Lower leg skin (tissue), 3 donors: ENCODE measurements at regions not wholly inside any gene's neighbourhood (a gene's known extent, or its start where the extent isn't known, plus 50 kb on each side); places are given as distances from the start of the nearest gene placed in this dataset.

ENCODE experiments used
- POLR2A ChIP-seq, 2 donors: fragments of 450-650 bp; IDR thresholded peaks; one replicate each; pipeline ENCODE4 v1.6.1; 2016 to 2017; ENCODE audit warnings: antibody characterized with exemption in 2 of 2, mild to moderate bottlenecking in 1 of 2, moderate library complexity in 1 of 2
- TF ChIP-seq, protein P1 (sequence below), 3 donors: fragments of 450-650 bp; IDR thresholded peaks; one replicate each; pipeline ENCODE4 v1.5.1; 2016; ENCODE audit warnings: antibody characterized with exemption in 3 of 3, mild to moderate bottlenecking in 3 of 3, moderate library complexity in 2 of 3

DNA sequence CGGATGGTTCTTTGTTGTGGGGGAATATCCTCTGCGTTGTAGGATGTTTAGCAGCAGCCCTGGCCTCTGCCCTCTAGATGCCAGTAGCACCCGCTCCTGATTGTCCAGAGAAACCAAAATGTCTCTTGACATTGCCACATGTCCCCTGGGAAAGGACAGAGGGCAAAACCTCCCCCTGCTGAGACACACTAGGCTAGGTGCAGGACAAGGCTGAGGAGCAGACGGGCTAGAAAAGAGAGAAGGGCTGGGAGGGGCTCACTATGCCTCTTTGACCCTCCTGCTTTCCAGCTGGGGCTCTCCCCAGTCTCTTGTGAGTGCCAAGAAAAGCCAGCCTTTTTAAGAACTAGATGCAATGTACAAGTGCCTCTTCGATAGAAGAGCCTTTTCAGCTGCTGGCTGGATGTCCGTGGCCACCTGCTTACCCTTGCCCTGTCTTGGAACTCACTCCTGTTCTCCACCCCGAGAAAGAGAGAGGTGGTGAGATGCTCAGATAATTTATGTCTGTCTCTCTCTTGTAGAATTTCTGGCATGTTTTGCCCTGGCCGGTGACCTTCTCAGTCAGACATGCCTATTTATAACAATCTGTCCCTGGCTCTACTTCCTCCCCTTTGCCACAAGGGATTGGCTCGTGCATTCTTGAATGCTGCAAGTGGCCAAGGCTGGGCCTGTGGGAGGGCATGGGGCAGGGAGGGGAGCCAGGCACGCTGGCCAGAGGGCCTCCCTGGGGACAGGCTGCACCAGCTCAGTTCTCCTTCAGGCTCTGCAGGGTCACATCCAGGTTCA, 142.6 kb downstream of the RPLP1 start:
- TF ChIP-seq, protein P1, sequence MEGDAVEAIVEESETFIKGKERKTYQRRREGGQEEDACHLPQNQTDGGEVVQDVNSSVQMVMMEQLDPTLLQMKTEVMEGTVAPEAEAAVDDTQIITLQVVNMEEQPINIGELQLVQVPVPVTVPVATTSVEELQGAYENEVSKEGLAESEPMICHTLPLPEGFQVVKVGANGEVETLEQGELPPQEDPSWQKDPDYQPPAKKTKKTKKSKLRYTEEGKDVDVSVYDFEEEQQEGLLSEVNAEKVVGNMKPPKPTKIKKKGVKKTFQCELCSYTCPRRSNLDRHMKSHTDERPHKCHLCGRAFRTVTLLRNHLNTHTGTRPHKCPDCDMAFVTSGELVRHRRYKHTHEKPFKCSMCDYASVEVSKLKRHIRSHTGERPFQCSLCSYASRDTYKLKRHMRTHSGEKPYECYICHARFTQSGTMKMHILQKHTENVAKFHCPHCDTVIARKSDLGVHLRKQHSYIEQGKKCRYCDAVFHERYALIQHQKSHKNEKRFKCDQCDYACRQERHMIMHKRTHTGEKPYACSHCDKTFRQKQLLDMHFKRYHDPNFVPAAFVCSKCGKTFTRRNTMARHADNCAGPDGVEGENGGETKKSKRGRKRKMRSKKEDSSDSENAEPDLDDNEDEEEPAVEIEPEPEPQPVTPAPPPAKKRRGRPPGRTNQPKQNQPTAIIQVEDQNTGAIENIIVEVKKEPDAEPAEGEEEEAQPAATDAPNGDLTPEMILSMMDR (IDR thresholded peaks at IDR 0.05) = no peak
- no peak for TF ChIP-seq POLR2A (IDR thresholded peaks at IDR 0.05)
